ENCODE measurements at regions not wholly inside any gene's neighbourhood (a gene's known extent, or its start where the extent isn't known, plus 50 kb on each side); places are given as distances from the start of the nearest gene placed in this dataset.
"Not testable (repeated sequence)": the region's sequence is repeated elsewhere in the genome, so short reads cannot be mapped to it uniquely, and the experiment has no call there.

- H3K4me1 Mint-ChIP-seq; H3K27me3 Mint-ChIP-seq; H3K27ac Mint-ChIP-seq; ATAC-seq (replicated peaks); H3K36me3 Mint-ChIP-seq; H3K9me3 Mint-ChIP-seq; H3K4me3 Mint-ChIP-seq; DNase-seq: not testable (repeated sequence)
These were observed 72.1 kb downstream of the OGFRL1 start for GRCh38 chr6:71360556-71361335.

- DNase-seq (no peak), ATAC-seq (replicated peaks) (no peak)
- Mint-ChIP-seq H3K27ac (no peak overlapping the region), H3K4me1 (peaks cover 13 to 21% of the 10 kb centered on the region in 2 donors), H3K9me3 (peaks cover 0 to 3% of the 10 kb centered on the region in 2 donors), H3K36me3 (no peaks in the 10 kb centered on the region), H3K4me3 (no peak overlapping the region), H3K27me3 (no peaks in the 10 kb centered on the region)
These were observed 76.4 kb downstream of the OGFRL1 start for GRCh38 chr6:71364889-71365542.

GRCh38 chr6:71367756-71368155 lies 79.1 kb downstream of the OGFRL1 start:
- H3K27me3 Mint-ChIP-seq: no peaks in the 10 kb centered on the region
- no peak overlapping the region for H3K4me3 Mint-ChIP-seq
- no peaks in the 10 kb centered on the region for H3K9me3 Mint-ChIP-seq
- H3K27ac Mint-ChIP-seq: peak overlapping the region; percentile 34
- H3K36me3 Mint-ChIP-seq: no peaks in the 10 kb centered on the region
- H3K4me1 Mint-ChIP-seq: peaks cover 13 to 21% of the 10 kb centered on the region in 2 donors
- no peak for DNase-seq
- ATAC-seq (replicated peaks): no peak

- no peak for DNase-seq
- no peak overlapping the region for H3K4me3 Mint-ChIP-seq
- no peak for ATAC-seq (replicated peaks)
- H3K9me3 Mint-ChIP-seq: no peaks in the 10 kb centered on the region
- no peak overlapping the region for H3K27ac Mint-ChIP-seq
- peaks cover 13 to 21% of the 10 kb centered on the region in 2 donors for H3K4me1 Mint-ChIP-seq
- no peaks in the 10 kb centered on the region for H3K27me3 Mint-ChIP-seq
- no peaks in the 10 kb centered on the region for H3K36me3 Mint-ChIP-seq
These were observed 79.7 kb downstream of the OGFRL1 start for GRCh38 chr6:71368284-71368683.

- no peak overlapping the region for H3K4me3 Mint-ChIP-seq
- no peaks in the 10 kb centered on the region for H3K27me3 Mint-ChIP-seq
- H3K4me1 Mint-ChIP-seq: peaks cover 8 to 15% of the 10 kb centered on the region in 2 donors
- H3K27ac Mint-ChIP-seq: no peak overlapping the region
- peaks cover 0 to 1% of the 10 kb centered on the region in 2 donors for H3K9me3 Mint-ChIP-seq
- ATAC-seq (replicated peaks) (no peak), DNase-seq (no peak)
- H3K36me3 Mint-ChIP-seq: no peaks in the 10 kb centered on the region
These were observed 82.9 kb downstream of the OGFRL1 start for GRCh38 chr6:71371559-71371958.

- H3K9me3 Mint-ChIP-seq: peaks cover 0 to 1% of the 10 kb centered on the region in 2 donors
- DNase-seq: no peak
- H3K4me1 Mint-ChIP-seq: no peaks in the 10 kb centered on the region
- no peak overlapping the region for H3K4me3 Mint-ChIP-seq
- H3K27ac Mint-ChIP-seq: no peak overlapping the region
- H3K27me3 Mint-ChIP-seq: no peaks in the 10 kb centered on the region
- H3K36me3 Mint-ChIP-seq: no peaks in the 10 kb centered on the region
- ATAC-seq (replicated peaks): no peak
These were observed 85.3 kb downstream of the OGFRL1 start for GRCh38 chr6:71373943-71374342.

- no peaks in the 10 kb centered on the region for H3K36me3 Mint-ChIP-seq
- DNase-seq: no peak
- no peaks in the 10 kb centered on the region for H3K4me1 Mint-ChIP-seq
- H3K9me3 Mint-ChIP-seq: peaks cover 0 to 1% of the 10 kb centered on the region in 2 donors
- H3K4me3 Mint-ChIP-seq: no peak overlapping the region
- H3K27ac Mint-ChIP-seq: no peak overlapping the region
- ATAC-seq (replicated peaks): no peak
- no peaks in the 10 kb centered on the region for H3K27me3 Mint-ChIP-seq
These were observed 87.1 kb downstream of the OGFRL1 start for GRCh38 chr6:71375676-71376075.

- Mint-ChIP-seq H3K4me1 (peaks cover 0 to 6% of the 10 kb centered on the region in 2 donors), H3K27ac (no peak overlapping the region), H3K27me3 (no peaks in the 10 kb centered on the region), H3K36me3 (no peaks in the 10 kb centered on the region), H3K4me3 (no peak overlapping the region), H3K9me3 (peaks cover 0 to 1% of the 10 kb centered on the region in 2 donors)
- ATAC-seq (replicated peaks) (no peak), DNase-seq (no peak)
These were observed 88.2 kb downstream of the OGFRL1 start for GRCh38 chr6:71376830-71377229.

GRCh38 chr6:71383476-71383875 lies 94.9 kb downstream of the OGFRL1 start:
- DNase-seq: no peak
- peak overlapping the region; percentile 14 for H3K27ac Mint-ChIP-seq
- no peaks in the 10 kb centered on the region for H3K9me3 Mint-ChIP-seq
- no peaks in the 10 kb centered on the region for H3K36me3 Mint-ChIP-seq
- H3K4me1 Mint-ChIP-seq: peaks cover 6 to 12% of the 10 kb centered on the region in 2 donors
- ATAC-seq (replicated peaks): no peak
- no peaks in the 10 kb centered on the region for H3K27me3 Mint-ChIP-seq
- H3K4me3 Mint-ChIP-seq: no peak overlapping the region

GRCh38 chr6:71383901-71384489 lies 95.4 kb downstream of the OGFRL1 start:
- H3K4me1 Mint-ChIP-seq: peaks cover 6 to 13% of the 10 kb centered on the region in 2 donors
- H3K4me3 Mint-ChIP-seq: no peak overlapping the region
- no peak for ATAC-seq (replicated peaks)
- no peaks in the 10 kb centered on the region for H3K36me3 Mint-ChIP-seq
- DNase-seq: no peak
- no peaks in the 10 kb centered on the region for H3K27me3 Mint-ChIP-seq
- H3K27ac Mint-ChIP-seq: no peak overlapping the region
- no peaks in the 10 kb centered on the region for H3K9me3 Mint-ChIP-seq

- Mint-ChIP-seq H3K27ac (no peak overlapping the region), H3K36me3 (no peaks in the 10 kb centered on the region), H3K4me1 (peaks cover 6 to 13% of the 10 kb centered on the region in 2 donors), H3K4me3 (no peak overlapping the region), H3K9me3 (no peaks in the 10 kb centered on the region), H3K27me3 (no peaks in the 10 kb centered on the region)
- DNase-seq (no peak), ATAC-seq (replicated peaks) (no peak)
These were observed 96.7 kb downstream of the OGFRL1 start for GRCh38 chr6:71385111-71385822.

GRCh38 chr6:71386215-71386614 lies 97.6 kb downstream of the OGFRL1 start:
- DNase-seq: no peak

GRCh38 chr6:71387179-71387578 lies 98.6 kb downstream of the OGFRL1 start:
- Mint-ChIP-seq H3K4me1 (peaks cover 6 to 7% of the 10 kb centered on the region in 2 donors), H3K36me3 (no peaks in the 10 kb centered on the region), H3K9me3 (no peaks in the 10 kb centered on the region), H3K27me3 (peaks cover 5 to 7% of the 10 kb centered on the region in 2 donors), H3K27ac (no peak overlapping the region), H3K4me3 (no peak overlapping the region)
- no peak for DNase-seq
- no peak for ATAC-seq (replicated peaks)

More at GRCh38 chr6:71386215-71386614, 97.6 kb downstream of the OGFRL1 start:
- peaks cover 6 to 8% of the 10 kb centered on the region in 2 donors for H3K4me1 Mint-ChIP-seq
- no peak overlapping the region for H3K27ac Mint-ChIP-seq
- H3K9me3 Mint-ChIP-seq: no peaks in the 10 kb centered on the region
- H3K27me3 Mint-ChIP-seq: no peaks in the 10 kb centered on the region
- no peaks in the 10 kb centered on the region for H3K36me3 Mint-ChIP-seq
- H3K4me3 Mint-ChIP-seq: no peak overlapping the region
- ATAC-seq (replicated peaks): no peak

- H3K4me1 Mint-ChIP-seq: peaks cover 6 to 7% of the 10 kb centered on the region in 2 donors
- no peaks in the 10 kb centered on the region for H3K9me3 Mint-ChIP-seq
- peak overlapping the region in 1 of 2 donors; percentile 32 for H3K4me3 Mint-ChIP-seq
- DNase-seq (peak; percentile 10), ATAC-seq (replicated peaks) (peak; percentile 88)
- no peak overlapping the region for H3K27ac Mint-ChIP-seq
- H3K36me3 Mint-ChIP-seq: no peaks in the 10 kb centered on the region
- H3K27me3 Mint-ChIP-seq: peaks cover 5 to 7% of the 10 kb centered on the region in 2 donors
These were observed 99.6 kb downstream of the OGFRL1 start for GRCh38 chr6:71388068-71388744.
